ENCODE measurements at regions not wholly inside any gene's neighbourhood (a gene's known extent, or its start where the extent isn't known, plus 50 kb on each side); places are given as distances from the start of the nearest gene placed in this dataset.

GRCh38 chr10:31706464-31707092 is 222.1 kb downstream of the ARHGAP12 start:
- 83% methylated on average over 7 of the region's 7 CpGs for WGBS
- H3K27me3 ChIP-seq (ENCODE audit: control insufficient read depth in 2 of 2, insufficient read depth in 1 of 2, low read length in 1 of 2): no peaks in the 10 kb centered on the region
- peaks cover 10 to 27% of the 10 kb centered on the region in 2 donors for H3K4me1 ChIP-seq (ENCODE audit: control insufficient read depth in 2 of 2, insufficient read depth in 2 of 2, low read length in 2 of 2)
- peaks cover 0 to 12% of the 10 kb centered on the region in 2 donors for H3K9me3 ChIP-seq (ENCODE audit: control insufficient read depth in 2 of 2, insufficient read depth in 1 of 2, low read length in 1 of 2)
- peak overlapping the region in 1 of 2 donors; percentile 76 for H3K27ac ChIP-seq (ENCODE audit: low read depth in 1 of 2, low read length in 1 of 2)
- H3K4me3 ChIP-seq (ENCODE audit: low read length in 2 of 2): no peak overlapping the region
- DNase-seq (ENCODE audit: low read depth in 6 of 9, low spot score in 9 of 9): no peak
- H3K36me3 ChIP-seq (ENCODE audit: control insufficient read depth in 2 of 2, insufficient read depth in 2 of 2, low read length in 1 of 2): no peaks in the 10 kb centered on the region

- H3K9me3 ChIP-seq (ENCODE audit: control insufficient read depth in 2 of 2, insufficient read depth in 1 of 2, low read length in 1 of 2): peaks cover 0 to 8% of the 10 kb centered on the region in 2 donors
- peaks cover 10 to 27% of the 10 kb centered on the region in 2 donors for H3K4me1 ChIP-seq (ENCODE audit: control insufficient read depth in 2 of 2, insufficient read depth in 2 of 2, low read length in 2 of 2)
- no peaks in the 10 kb centered on the region for H3K27me3 ChIP-seq (ENCODE audit: control insufficient read depth in 2 of 2, insufficient read depth in 1 of 2, low read length in 1 of 2)
- no peaks in the 10 kb centered on the region for H3K36me3 ChIP-seq (ENCODE audit: control insufficient read depth in 2 of 2, insufficient read depth in 2 of 2, low read length in 1 of 2)
- no peak overlapping the region for H3K27ac ChIP-seq (ENCODE audit: low read depth in 1 of 2, low read length in 1 of 2)
- no peak for DNase-seq (ENCODE audit: low read depth in 6 of 9, low spot score in 9 of 9)
- WGBS: 99% methylated on average over 3 of the region's 3 CpGs
- no peak overlapping the region for H3K4me3 ChIP-seq (ENCODE audit: low read length in 2 of 2)
Observed at GRCh38 chr10:31705136-31705535, 223.5 kb downstream of the ARHGAP12 start.

GRCh38 chr10:31704195-31704594 is 224.4 kb downstream of the ARHGAP12 start:
- no peak overlapping the region for H3K27ac ChIP-seq (ENCODE audit: low read depth in 1 of 2, low read length in 1 of 2)
- no peak for DNase-seq (ENCODE audit: low read depth in 6 of 9, low spot score in 9 of 9)
- no peaks in the 10 kb centered on the region for H3K27me3 ChIP-seq (ENCODE audit: control insufficient read depth in 2 of 2, insufficient read depth in 1 of 2, low read length in 1 of 2)
- H3K36me3 ChIP-seq (ENCODE audit: control insufficient read depth in 2 of 2, insufficient read depth in 2 of 2, low read length in 1 of 2): no peaks in the 10 kb centered on the region
- H3K4me1 ChIP-seq (ENCODE audit: control insufficient read depth in 2 of 2, insufficient read depth in 2 of 2, low read length in 2 of 2): peaks cover 10 to 24% of the 10 kb centered on the region in 2 donors
- H3K4me3 ChIP-seq (ENCODE audit: low read length in 2 of 2): no peak overlapping the region
- peaks cover 0 to 12% of the 10 kb centered on the region in 2 donors for H3K9me3 ChIP-seq (ENCODE audit: control insufficient read depth in 2 of 2, insufficient read depth in 1 of 2, low read length in 1 of 2)
- 100% methylated on average over 1 of the region's 1 CpG for WGBS

- H3K27ac ChIP-seq (ENCODE audit: low read depth in 1 of 2, low read length in 1 of 2): no peak overlapping the region
- peaks cover 9 to 16% of the 10 kb centered on the region in 2 donors for H3K4me1 ChIP-seq (ENCODE audit: control insufficient read depth in 2 of 2, insufficient read depth in 2 of 2, low read length in 2 of 2)
- peaks cover 0 to 12% of the 10 kb centered on the region in 2 donors for H3K9me3 ChIP-seq (ENCODE audit: control insufficient read depth in 2 of 2, insufficient read depth in 1 of 2, low read length in 1 of 2)
- no peaks in the 10 kb centered on the region for H3K36me3 ChIP-seq (ENCODE audit: control insufficient read depth in 2 of 2, insufficient read depth in 2 of 2, low read length in 1 of 2)
- no peak for DNase-seq (ENCODE audit: low read depth in 6 of 9, low spot score in 9 of 9)
- H3K27me3 ChIP-seq (ENCODE audit: control insufficient read depth in 2 of 2, insufficient read depth in 1 of 2, low read length in 1 of 2): no peaks in the 10 kb centered on the region
- no peak overlapping the region for H3K4me3 ChIP-seq (ENCODE audit: low read length in 2 of 2)
- WGBS: 88% methylated on average over 4 of the region's 4 CpGs
Observed at GRCh38 chr10:31702954-31703353, 225.7 kb downstream of the ARHGAP12 start.

- no peak for DNase-seq (ENCODE audit: low read depth in 6 of 9, low spot score in 9 of 9)
- no peak overlapping the region for H3K4me3 ChIP-seq (ENCODE audit: low read length in 2 of 2)
- H3K27ac ChIP-seq (ENCODE audit: low read depth in 1 of 2, low read length in 1 of 2): no peak overlapping the region
- WGBS: 94% methylated on average over 2 of the region's 2 CpGs
- H3K9me3 ChIP-seq (ENCODE audit: control insufficient read depth in 2 of 2, insufficient read depth in 1 of 2, low read length in 1 of 2): peaks cover 0 to 12% of the 10 kb centered on the region in 2 donors
- peaks cover under 1 to 6% of the 10 kb centered on the region in 2 donors for H3K4me1 ChIP-seq (ENCODE audit: control insufficient read depth in 2 of 2, insufficient read depth in 2 of 2, low read length in 2 of 2)
- H3K36me3 ChIP-seq (ENCODE audit: control insufficient read depth in 2 of 2, insufficient read depth in 2 of 2, low read length in 1 of 2): no peaks in the 10 kb centered on the region
- no peaks in the 10 kb centered on the region for H3K27me3 ChIP-seq (ENCODE audit: control insufficient read depth in 2 of 2, insufficient read depth in 1 of 2, low read length in 1 of 2)
Observed at GRCh38 chr10:31702005-31702404, 226.6 kb downstream of the ARHGAP12 start.

GRCh38 chr10:31701546-31701945 is 227.1 kb downstream of the ARHGAP12 start:
- H3K27ac ChIP-seq (ENCODE audit: low read depth in 1 of 2, low read length in 1 of 2): peak overlapping the region in 1 of 2 donors; percentile 5
- no peak overlapping the region for H3K4me3 ChIP-seq (ENCODE audit: low read length in 2 of 2)
- WGBS: 91% methylated on average over 5 of the region's 5 CpGs
- H3K4me1 ChIP-seq (ENCODE audit: control insufficient read depth in 2 of 2, insufficient read depth in 2 of 2, low read length in 2 of 2): peaks cover 0 to 1% of the 10 kb centered on the region in 2 donors
- peaks cover 0 to 12% of the 10 kb centered on the region in 2 donors for H3K9me3 ChIP-seq (ENCODE audit: control insufficient read depth in 2 of 2, insufficient read depth in 1 of 2, low read length in 1 of 2)
- no peaks in the 10 kb centered on the region for H3K27me3 ChIP-seq (ENCODE audit: control insufficient read depth in 2 of 2, insufficient read depth in 1 of 2, low read length in 1 of 2)
- no peaks in the 10 kb centered on the region for H3K36me3 ChIP-seq (ENCODE audit: control insufficient read depth in 2 of 2, insufficient read depth in 2 of 2, low read length in 1 of 2)
- no peak for DNase-seq (ENCODE audit: low read depth in 6 of 9, low spot score in 9 of 9)

GRCh38 chr10:31700181-31700611 is 228.4 kb downstream of the ARHGAP12 start:
- 77% methylated on average over 11 of the region's 11 CpGs for WGBS
- Histone ChIP-seq H3K9me3 (ENCODE audit: control insufficient read depth in 2 of 2, insufficient read depth in 1 of 2, low read length in 1 of 2) (peaks cover 0 to 12% of the 10 kb centered on the region in 2 donors), H3K27me3 (ENCODE audit: control insufficient read depth in 2 of 2, insufficient read depth in 1 of 2, low read length in 1 of 2) (no peaks in the 10 kb centered on the region), H3K27ac (ENCODE audit: low read depth in 1 of 2, low read length in 1 of 2) (no peak overlapping the region), H3K36me3 (ENCODE audit: control insufficient read depth in 2 of 2, insufficient read depth in 2 of 2, low read length in 1 of 2) (no peaks in the 10 kb centered on the region), H3K4me1 (ENCODE audit: control insufficient read depth in 2 of 2, insufficient read depth in 2 of 2, low read length in 2 of 2) (no peaks in the 10 kb centered on the region), H3K4me3 (ENCODE audit: low read length in 2 of 2) (no peak overlapping the region)
- no peak for DNase-seq (ENCODE audit: low read depth in 6 of 9, low spot score in 9 of 9)

- H3K27ac ChIP-seq (ENCODE audit: low read depth in 1 of 2, low read length in 1 of 2): peak overlapping the region in 1 of 2 donors; percentile 26
- H3K4me1 ChIP-seq (ENCODE audit: control insufficient read depth in 2 of 2, insufficient read depth in 2 of 2, low read length in 2 of 2): no peaks in the 10 kb centered on the region
- H3K4me3 ChIP-seq (ENCODE audit: low read length in 2 of 2): no peak overlapping the region
- H3K27me3 ChIP-seq (ENCODE audit: control insufficient read depth in 2 of 2, insufficient read depth in 1 of 2, low read length in 1 of 2): no peaks in the 10 kb centered on the region
- no peak for DNase-seq (ENCODE audit: low read depth in 6 of 9, low spot score in 9 of 9)
- no peaks in the 10 kb centered on the region for H3K36me3 ChIP-seq (ENCODE audit: control insufficient read depth in 2 of 2, insufficient read depth in 2 of 2, low read length in 1 of 2)
- 95% methylated on average over 11 of the region's 11 CpGs for WGBS
- H3K9me3 ChIP-seq (ENCODE audit: control insufficient read depth in 2 of 2, insufficient read depth in 1 of 2, low read length in 1 of 2): peaks cover 0 to 11% of the 10 kb centered on the region in 2 donors
Observed at GRCh38 chr10:31698181-31698830, 230.3 kb downstream of the ARHGAP12 start.

All from thymus (tissue), 11 donors.